ENCODE measurements at regions not wholly inside any gene's neighbourhood (a gene's known extent, or its start where the extent isn't known, plus 50 kb on each side); places are given as distances from the start of the nearest gene placed in this dataset.

- DNase-seq (ENCODE audit: low spot score): no peak
Observed at GRCh38 chr2:212945526-212945925, 205.9 kb downstream of the IKZF2 start.

- DNase-seq (ENCODE audit: low spot score): no peak
Observed at GRCh38 chr2:212943351-212943750, 208.1 kb downstream of the IKZF2 start.

- no peak for DNase-seq (ENCODE audit: low spot score)
Observed at GRCh38 chr2:212941361-212941760, 210.1 kb downstream of the IKZF2 start.

GRCh38 chr2:212940816-212941215, 210.6 kb downstream of the IKZF2 start:
- peak; percentile 81 for DNase-seq (ENCODE audit: low spot score)

- DNase-seq (ENCODE audit: low spot score): peak; percentile 62
Observed at GRCh38 chr2:212939777-212940531, 211.5 kb downstream of the IKZF2 start.

- DNase-seq (ENCODE audit: low spot score): no peak
Observed at GRCh38 chr2:212938144-212938793, 213.1 kb downstream of the IKZF2 start.

- DNase-seq (ENCODE audit: low spot score): no peak
Observed at GRCh38 chr2:212936572-212936971, 214.8 kb downstream of the IKZF2 start.

GRCh38 chr2:212935752-212936151, 215.7 kb downstream of the IKZF2 start:
- no peak for DNase-seq (ENCODE audit: low spot score)

- DNase-seq (ENCODE audit: low spot score): peak; percentile 81
Observed at GRCh38 chr2:212931271-212931670, 220.1 kb downstream of the IKZF2 start.

GRCh38 chr2:212930556-212931260, 220.7 kb downstream of the IKZF2 start:
- no peak for DNase-seq (ENCODE audit: low spot score)

GRCh38 chr2:212929971-212930370, 221.4 kb downstream of the IKZF2 start:
- no peak for DNase-seq (ENCODE audit: low spot score)

- peak; percentile 68 for DNase-seq (ENCODE audit: low spot score)
Observed at GRCh38 chr2:212929116-212929515, 222.3 kb downstream of the IKZF2 start.

- DNase-seq (ENCODE audit: low spot score): no peak
Observed at GRCh38 chr2:212928681-212929080, 222.7 kb downstream of the IKZF2 start.

- DNase-seq (ENCODE audit: low spot score): peak; percentile 6
Observed at GRCh38 chr2:212926940-212927339, 224.5 kb downstream of the IKZF2 start.

- no peak for DNase-seq (ENCODE audit: low spot score)
Observed at GRCh38 chr2:212923393-212923792, 228.0 kb downstream of the IKZF2 start.

GRCh38 chr2:212922701-212923100, 228.7 kb downstream of the IKZF2 start:
- DNase-seq (ENCODE audit: low spot score): no peak

GRCh38 chr2:212921711-212922110, 229.7 kb downstream of the IKZF2 start:
- DNase-seq (ENCODE audit: low spot score): no peak

GRCh38 chr2:212921061-212921460, 230.4 kb downstream of the IKZF2 start:
- peak; percentile 17 for DNase-seq (ENCODE audit: low spot score)

- peak; percentile 71 for DNase-seq (ENCODE audit: low spot score)
Observed at GRCh38 chr2:212919238-212919637, 232.2 kb downstream of the IKZF2 start.

GRCh38 chr2:212918336-212918735, 233.1 kb downstream of the IKZF2 start:
- no peak for DNase-seq (ENCODE audit: low spot score)

GRCh38 chr2:212915121-212915782, 236.2 kb downstream of the IKZF2 start:
- peak; percentile 77 for DNase-seq (ENCODE audit: low spot score)

- DNase-seq (ENCODE audit: low spot score): peak; percentile 61
Observed at GRCh38 chr2:212914392-212914791, 237.0 kb downstream of the IKZF2 start.

Measured in kidney tubule cell (primary cell).